SK-N-MC (cell line): ENCODE measurements at regions not wholly inside any gene's neighbourhood (a gene's known extent, or its start where the extent isn't known, plus 50 kb on each side); places are given as distances from the start of the nearest gene placed in this dataset.

Experiments used
- DNase-seq: peaks from one replicate; pipeline ENCODE4 v3.0.0-alpha.2; 2011; ENCODE audit warnings: low read depth, low spot score
- H3K27ac ChIP-seq: fragments of 200-600 bp; sonication (generic); 2 replicates; pipeline ENCODE4 v1.5.1; 2016; ENCODE audit warnings: mixed run types
- H3K36me3 ChIP-seq: fragments of 200-600 bp; sonication (generic); 2 replicates; pipeline ENCODE4 v1.6.1; 2017; ENCODE audit warnings: antibody characterized with exemption, low read length, mixed read lengths; ENCODE audit not compliant: insufficient read depth
- H3K4me3 ChIP-seq: fragments of 200-600 bp; sonication (generic); 2 replicates; pipeline ENCODE4 v1.5.1; 2016
- H3K9ac ChIP-seq: fragments of 200-600 bp; sonication (generic); 2 replicates; pipeline ENCODE4 v1.8.0; 2017; ENCODE audit warnings: mixed run types, mixed read lengths; ENCODE audit not compliant: insufficient read length
- H3K9me3 ChIP-seq: fragments of 200-600 bp; sonication (generic); 2 replicates; pipeline ENCODE4 v1.6.1; 2017; ENCODE audit warnings: low read depth, mild to moderate bottlenecking, antibody characterized with exemption, low read length, moderate library complexity, mixed read lengths
- EZH2 ChIP-seq: fragments of 200-600 bp; sonication (generic); IDR thresholded peaks from one replicate; pipeline ENCODE4 v1.6.1; 2017; ENCODE audit warnings: antibody characterized with exemption
- FOXP2 ChIP-seq: optimal IDR thresholded peaks from 2 replicates; pipeline ENCODE3; 2011; ENCODE audit warnings: mild to moderate bottlenecking, moderate library complexity; ENCODE audit not compliant: insufficient read depth; ENCODE audit errors: extremely low read length, control extremely low read depth
- POLR2AphosphoS5 ChIP-seq: IDR thresholded peaks from 2 replicates; pipeline ENCODE4 v1.6.1; 2012; ENCODE audit warnings: mild to moderate bottlenecking, low read depth, low read length, borderline replicate concordance

GRCh38 chr19:31995546-31995945 lies 349.9 kb upstream of the ZNF507 start:
- no peak for DNase-seq
- Histone ChIP-seq H3K36me3 (no peaks in the 10 kb centered on the region), H3K27ac (no peak overlapping the region), H3K9ac (no peak overlapping the region), H3K4me3 (no peak overlapping the region), H3K9me3 (no peaks in the 10 kb centered on the region; the same call in 1 of the 2 replicates)
- TF ChIP-seq POLR2AphosphoS5: no peak

GRCh38 chr19:32010071-32010470 lies 335.3 kb upstream of the ZNF507 start:
- DNase-seq: no peak
- no peak overlapping the region for H3K4me3 ChIP-seq
- H3K9ac ChIP-seq: no peak overlapping the region
- H3K9me3 ChIP-seq: no peaks in the 10 kb centered on the region
- TF ChIP-seq FOXP2: no peak
- TF ChIP-seq POLR2AphosphoS5: no peak
- TF ChIP-seq EZH2: no peak
- no peaks in the 10 kb centered on the region for H3K36me3 ChIP-seq
- H3K27ac ChIP-seq: no peak overlapping the region

GRCh38 chr19:32012206-32012605 lies 333.2 kb upstream of the ZNF507 start:
- Histone ChIP-seq H3K36me3 (no peaks in the 10 kb centered on the region), H3K27ac (no peak overlapping the region), H3K9ac (no peak overlapping the region), H3K4me3 (no peak overlapping the region), H3K9me3 (0 out of 2 replicates have a peak, but pooled peaks cover 2% of the 10 kb centered on the region)
- TF ChIP-seq POLR2AphosphoS5 (no peak), FOXP2 (no peak), EZH2 (no peak)
- no peak for DNase-seq

- TF ChIP-seq EZH2: no peak
- no peak for TF ChIP-seq FOXP2
- TF ChIP-seq POLR2AphosphoS5: no peak
- Histone ChIP-seq H3K36me3 (no peaks in the 10 kb centered on the region), H3K9me3 (0 out of 2 replicates have a peak, but pooled peaks cover 2% of the 10 kb centered on the region), H3K9ac (no peak overlapping the region), H3K4me3 (no peak overlapping the region), H3K27ac (no peak overlapping the region)
- no peak for DNase-seq
Measured at GRCh38 chr19:32012886-32013631, 332.4 kb upstream of the ZNF507 start.

- no peak overlapping the region for H3K9ac ChIP-seq
- peak overlapping the region; percentile 55 for H3K4me3 ChIP-seq
- peak overlapping the region; percentile 72 for H3K27ac ChIP-seq
- 0 out of 2 replicates have a peak, but pooled peaks cover 2% of the 10 kb centered on the region for H3K9me3 ChIP-seq
- no peak for DNase-seq
- TF ChIP-seq FOXP2: no peak
- no peak for TF ChIP-seq EZH2
- TF ChIP-seq POLR2AphosphoS5: no peak
- no peaks in the 10 kb centered on the region for H3K36me3 ChIP-seq
Measured at GRCh38 chr19:32017176-32017953, 328.0 kb upstream of the ZNF507 start.

- Histone ChIP-seq H3K27ac (peak overlapping the region; percentile 72), H3K4me3 (peak overlapping the region; percentile 55), H3K9me3 (0 out of 2 replicates have a peak, but pooled peaks cover 2% of the 10 kb centered on the region), H3K9ac (peak overlapping the region; percentile 9), H3K36me3 (no peaks in the 10 kb centered on the region)
- DNase-seq: peak; percentile 76
- TF ChIP-seq POLR2AphosphoS5 (no peak), EZH2 (no peak), FOXP2 (no peak)
Measured at GRCh38 chr19:32018014-32018413, 327.4 kb upstream of the ZNF507 start.

GRCh38 chr19:32020538-32020937 lies 324.9 kb upstream of the ZNF507 start:
- H3K9me3 ChIP-seq: 0 out of 2 replicates have a peak, but pooled peaks cover 2% of the 10 kb centered on the region
- H3K4me3 ChIP-seq: no peak overlapping the region
- H3K9ac ChIP-seq: no peak overlapping the region
- no peak for TF ChIP-seq POLR2AphosphoS5
- no peak for TF ChIP-seq EZH2
- TF ChIP-seq FOXP2: no peak
- DNase-seq: no peak
- no peaks in the 10 kb centered on the region for H3K36me3 ChIP-seq
- H3K27ac ChIP-seq: no peak overlapping the region

- no peak for TF ChIP-seq FOXP2
- TF ChIP-seq POLR2AphosphoS5: no peak
- TF ChIP-seq EZH2: no peak
- Histone ChIP-seq H3K27ac (no peak overlapping the region), H3K9ac (no peak overlapping the region), H3K36me3 (no peaks in the 10 kb centered on the region), H3K4me3 (no peak overlapping the region), H3K9me3 (no peaks in the 10 kb centered on the region)
- DNase-seq: no peak
Measured at GRCh38 chr19:32022044-32022640, 323.3 kb upstream of the ZNF507 start.
